Body of pancreas (tissue), 4 donors: ENCODE measurements at regions not wholly inside any gene's neighbourhood (a gene's known extent, or its start where the extent isn't known, plus 50 kb on each side); places are given as distances from the start of the nearest gene placed in this dataset.

Source experiments
- POLR2A ChIP-seq, 3 donors: fragments of 450-650 bp; IDR thresholded peaks; one replicate each; pipeline ENCODE4 v1.6.1; 2016; ENCODE audit warnings: antibody characterized with exemption in 3 of 3, mild to moderate bottlenecking in 2 of 3
- TF ChIP-seq, protein P1 (sequence below), 7 experiments: fragments of 450-650 bp in 4 of 7; fragments of 200-600 bp in 3 of 7; sonication (generic) in 3 of 7; IDR thresholded peaks; one replicate each; pipeline ENCODE4 v1.5.1; 2016 to 2019; ENCODE audit warnings: antibody characterized with exemption in 7 of 7

DNA sequence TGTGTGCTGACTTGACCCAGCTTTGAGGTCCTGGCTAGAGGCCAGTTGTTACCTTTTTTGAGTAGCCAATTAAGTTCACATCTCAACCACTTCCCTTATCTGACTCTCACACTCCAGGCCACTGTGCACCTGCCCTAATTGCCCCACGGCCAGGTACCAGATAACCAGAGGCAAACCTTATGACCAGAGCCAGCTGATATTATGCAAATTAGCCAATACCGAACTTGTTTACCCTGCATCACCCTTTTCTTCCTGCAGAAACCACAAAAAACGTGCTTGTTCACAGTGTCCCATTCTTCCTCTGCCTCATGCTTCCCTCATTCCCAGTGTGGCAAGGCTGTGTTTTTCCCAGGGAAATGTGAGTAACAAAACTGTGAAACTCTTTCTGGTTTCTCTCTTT is 89.3 kb downstream of the HTR1B start:
- no peak for TF ChIP-seq POLR2A (IDR thresholded peaks at IDR 0.05)
- TF ChIP-seq, protein P1, sequence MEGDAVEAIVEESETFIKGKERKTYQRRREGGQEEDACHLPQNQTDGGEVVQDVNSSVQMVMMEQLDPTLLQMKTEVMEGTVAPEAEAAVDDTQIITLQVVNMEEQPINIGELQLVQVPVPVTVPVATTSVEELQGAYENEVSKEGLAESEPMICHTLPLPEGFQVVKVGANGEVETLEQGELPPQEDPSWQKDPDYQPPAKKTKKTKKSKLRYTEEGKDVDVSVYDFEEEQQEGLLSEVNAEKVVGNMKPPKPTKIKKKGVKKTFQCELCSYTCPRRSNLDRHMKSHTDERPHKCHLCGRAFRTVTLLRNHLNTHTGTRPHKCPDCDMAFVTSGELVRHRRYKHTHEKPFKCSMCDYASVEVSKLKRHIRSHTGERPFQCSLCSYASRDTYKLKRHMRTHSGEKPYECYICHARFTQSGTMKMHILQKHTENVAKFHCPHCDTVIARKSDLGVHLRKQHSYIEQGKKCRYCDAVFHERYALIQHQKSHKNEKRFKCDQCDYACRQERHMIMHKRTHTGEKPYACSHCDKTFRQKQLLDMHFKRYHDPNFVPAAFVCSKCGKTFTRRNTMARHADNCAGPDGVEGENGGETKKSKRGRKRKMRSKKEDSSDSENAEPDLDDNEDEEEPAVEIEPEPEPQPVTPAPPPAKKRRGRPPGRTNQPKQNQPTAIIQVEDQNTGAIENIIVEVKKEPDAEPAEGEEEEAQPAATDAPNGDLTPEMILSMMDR (IDR thresholded peaks at IDR 0.05), result no peak
